ENCODE measurements at regions not wholly inside any gene's neighbourhood (a gene's known extent, or its start where the extent isn't known, plus 50 kb on each side); places are given as distances from the start of the nearest gene placed in this dataset.

DNA sequence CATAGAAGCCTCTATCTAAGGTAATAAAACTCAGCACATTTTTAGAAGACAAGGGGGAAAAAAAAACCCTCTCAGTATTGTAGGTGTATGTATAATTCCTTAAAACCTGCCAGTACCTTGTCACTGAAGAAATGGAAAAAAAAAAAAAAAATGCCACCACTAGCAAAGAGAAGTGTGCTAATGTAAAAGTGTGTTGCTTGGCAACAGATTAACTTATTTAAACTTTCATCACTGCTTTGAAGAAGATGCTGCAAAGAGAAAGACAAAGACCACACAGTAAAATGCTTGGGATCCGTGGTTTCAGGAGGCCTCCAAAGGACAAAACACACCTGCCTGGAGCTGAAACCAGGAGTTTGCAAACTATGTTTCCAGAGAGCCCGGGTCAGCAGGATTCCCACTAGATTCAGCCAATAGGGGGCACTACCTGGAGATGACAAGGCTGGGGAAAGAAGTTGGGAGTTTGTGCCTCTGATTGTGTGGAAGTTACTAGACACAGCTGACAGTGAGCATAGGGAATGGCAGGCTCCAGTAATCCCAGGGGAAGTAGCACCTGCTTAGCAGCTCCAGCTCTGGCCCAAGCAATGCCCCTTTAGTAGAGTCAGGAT lies 169.1 kb upstream of the TRIB2 start:
- no peak overlapping the region for H3K4me3 ChIP-seq (ENCODE audit: low read length)
- TF ChIP-seq, protein P1, sequence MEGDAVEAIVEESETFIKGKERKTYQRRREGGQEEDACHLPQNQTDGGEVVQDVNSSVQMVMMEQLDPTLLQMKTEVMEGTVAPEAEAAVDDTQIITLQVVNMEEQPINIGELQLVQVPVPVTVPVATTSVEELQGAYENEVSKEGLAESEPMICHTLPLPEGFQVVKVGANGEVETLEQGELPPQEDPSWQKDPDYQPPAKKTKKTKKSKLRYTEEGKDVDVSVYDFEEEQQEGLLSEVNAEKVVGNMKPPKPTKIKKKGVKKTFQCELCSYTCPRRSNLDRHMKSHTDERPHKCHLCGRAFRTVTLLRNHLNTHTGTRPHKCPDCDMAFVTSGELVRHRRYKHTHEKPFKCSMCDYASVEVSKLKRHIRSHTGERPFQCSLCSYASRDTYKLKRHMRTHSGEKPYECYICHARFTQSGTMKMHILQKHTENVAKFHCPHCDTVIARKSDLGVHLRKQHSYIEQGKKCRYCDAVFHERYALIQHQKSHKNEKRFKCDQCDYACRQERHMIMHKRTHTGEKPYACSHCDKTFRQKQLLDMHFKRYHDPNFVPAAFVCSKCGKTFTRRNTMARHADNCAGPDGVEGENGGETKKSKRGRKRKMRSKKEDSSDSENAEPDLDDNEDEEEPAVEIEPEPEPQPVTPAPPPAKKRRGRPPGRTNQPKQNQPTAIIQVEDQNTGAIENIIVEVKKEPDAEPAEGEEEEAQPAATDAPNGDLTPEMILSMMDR (IDR thresholded peaks at IDR 0.05; ENCODE audit: insufficient read depth, low read depth, low read length, missing control alignments), result no peak
- DNase-seq (ENCODE audit: low read depth), result no peak

DNA sequence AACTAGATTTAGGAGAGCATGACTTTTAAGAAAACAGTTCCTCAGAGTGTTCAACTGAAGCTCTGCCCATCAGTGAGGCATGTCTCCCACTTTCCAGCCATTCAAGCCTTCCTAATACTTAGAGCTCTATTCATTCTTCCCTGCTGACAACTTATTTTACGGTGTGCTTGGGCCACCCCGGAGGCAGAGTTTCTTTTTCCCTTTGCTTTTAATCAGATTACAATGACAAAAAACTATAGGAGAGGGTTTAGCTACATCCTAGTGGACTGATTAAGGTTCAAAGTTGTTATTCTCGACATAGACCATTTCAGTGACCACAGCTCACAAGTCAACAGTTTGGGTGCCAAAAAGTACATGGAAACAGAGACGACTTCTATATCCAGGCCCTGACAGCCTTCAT lies 167.8 kb upstream of the TRIB2 start:
- TF ChIP-seq, protein P1 (IDR thresholded peaks at IDR 0.05; ENCODE audit: insufficient read depth, low read depth, low read length, missing control alignments), result no peak
- no peak overlapping the region for H3K4me3 ChIP-seq (ENCODE audit: low read length)
- DNase-seq (ENCODE audit: low read depth), result no peak

DNA sequence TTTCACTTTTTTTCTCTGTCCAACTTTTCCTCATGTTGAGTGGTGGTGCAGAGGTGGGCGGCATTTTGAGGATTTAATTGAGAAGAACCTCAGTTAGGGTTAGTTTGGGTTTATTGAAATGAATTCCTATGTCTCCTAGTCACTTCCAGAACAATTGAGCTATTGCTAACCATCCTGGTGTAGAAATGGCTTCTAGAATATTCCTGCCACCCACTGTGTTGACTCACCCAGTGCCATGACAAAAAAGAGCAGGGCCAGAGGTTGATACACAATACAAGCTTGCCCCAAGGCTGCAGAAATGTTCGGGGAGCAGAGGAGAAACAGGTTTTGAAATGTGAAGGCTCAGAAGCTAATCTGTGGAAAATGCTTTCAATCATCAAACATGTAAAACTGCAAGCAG lies 167.1 kb upstream of the TRIB2 start:
- H3K4me3 ChIP-seq (ENCODE audit: low read length), result no peak overlapping the region
- TF ChIP-seq, protein P1 (IDR thresholded peaks at IDR 0.05; ENCODE audit: insufficient read depth, low read depth, low read length, missing control alignments), result no peak
- peak; percentile 82 for DNase-seq (ENCODE audit: low read depth)

DNA sequence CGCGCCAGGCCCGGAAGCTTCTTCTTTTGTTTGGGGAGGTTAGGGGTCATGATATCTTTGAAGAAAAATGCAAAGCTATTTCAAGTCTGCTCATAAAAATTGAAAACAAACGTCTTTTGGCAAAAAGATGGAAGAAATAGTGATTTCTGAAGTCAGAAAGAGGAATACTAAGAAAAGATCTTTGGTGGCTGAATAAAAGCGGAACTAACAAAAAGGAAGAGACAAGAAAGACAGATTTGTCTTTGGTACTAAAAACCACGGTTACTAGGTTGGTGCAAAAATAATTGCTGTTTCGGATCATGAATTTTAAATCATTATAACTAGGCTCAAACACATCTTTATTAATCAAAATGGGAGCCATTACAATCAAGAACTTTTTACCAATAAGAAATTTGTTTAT lies 164.6 kb upstream of the TRIB2 start:
- TF ChIP-seq, protein P1 (IDR thresholded peaks at IDR 0.05; ENCODE audit: insufficient read depth, low read depth, low read length, missing control alignments), result no peak
- H3K4me3 ChIP-seq (ENCODE audit: low read length), result no peak overlapping the region
- DNase-seq (ENCODE audit: low read depth), result no peak

DNA sequence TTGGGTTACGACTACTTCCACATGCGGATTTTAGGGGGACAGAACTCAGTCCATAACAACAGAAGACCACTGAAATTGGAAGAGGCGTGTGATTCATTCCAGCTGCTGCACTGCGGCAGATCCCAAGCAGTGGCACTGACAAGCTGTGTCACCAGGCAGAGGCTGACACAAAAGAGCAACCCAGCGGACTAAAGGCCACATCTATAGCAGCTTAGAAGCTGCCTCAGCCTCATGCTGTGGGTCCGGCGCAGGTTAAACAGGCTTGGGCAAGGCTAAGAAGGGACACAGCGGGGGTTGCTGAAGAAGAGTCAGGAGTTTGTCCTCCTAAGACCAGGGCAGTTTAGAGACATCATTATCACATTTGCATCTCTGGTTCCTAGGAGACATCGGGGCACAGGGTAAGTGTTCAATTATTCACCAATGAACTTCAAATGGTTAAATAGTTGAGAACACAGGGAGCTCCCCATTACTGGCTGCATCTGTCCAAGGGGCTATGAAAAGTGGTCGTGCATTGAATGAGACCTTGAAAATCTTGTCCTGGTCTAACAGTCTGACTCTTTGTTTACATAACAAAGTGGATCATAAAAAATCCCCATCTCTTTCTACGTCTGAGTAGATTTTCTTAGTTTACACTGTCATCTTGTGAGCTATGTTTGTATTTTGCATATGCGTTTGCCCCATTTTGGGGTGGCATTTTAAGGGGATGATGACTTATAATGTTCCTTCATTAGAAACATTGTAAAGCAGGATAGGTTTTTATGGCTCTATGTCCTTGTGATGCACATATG lies 162.3 kb upstream of the TRIB2 start:
- no peak overlapping the region for H3K4me3 ChIP-seq (ENCODE audit: low read length)
- DNase-seq (ENCODE audit: low read depth), result no peak
- TF ChIP-seq, protein P1 (IDR thresholded peaks at IDR 0.05; ENCODE audit: insufficient read depth, low read depth, low read length, missing control alignments), result no peak

DNA sequence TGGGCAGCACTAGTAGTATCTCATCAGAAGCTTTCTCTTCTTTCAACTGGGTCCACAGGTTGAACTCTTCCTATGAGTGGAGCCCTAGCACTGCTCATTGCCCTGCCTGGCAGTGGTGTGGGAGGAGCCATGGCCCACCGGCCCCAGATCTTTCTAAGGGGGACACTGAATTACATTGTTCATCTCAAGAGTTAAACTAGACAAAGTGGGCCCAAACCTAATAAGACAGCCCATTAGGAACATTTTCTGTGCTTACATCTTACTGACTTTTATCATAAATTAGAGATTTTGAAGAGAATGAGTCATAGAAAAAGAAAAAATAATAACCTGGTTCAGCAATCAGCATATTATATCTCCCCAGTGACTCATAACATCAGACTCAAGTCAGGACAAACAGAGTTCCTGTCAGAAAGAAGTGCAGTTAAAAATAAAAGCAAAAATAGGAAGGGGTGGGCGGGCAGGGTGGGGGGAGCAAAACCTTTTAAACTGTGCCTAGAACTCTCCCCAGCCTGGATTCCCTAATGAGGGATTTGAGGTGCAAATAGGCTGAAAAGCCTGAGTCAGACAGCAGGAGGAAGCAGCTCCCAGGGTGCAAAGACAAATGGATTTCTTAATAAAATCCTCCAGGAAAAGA lies 161.6 kb upstream of the TRIB2 start:
- TF ChIP-seq, protein P1 (IDR thresholded peaks at IDR 0.05; ENCODE audit: insufficient read depth, low read depth, low read length, missing control alignments), result peak; percentile 21
- DNase-seq (ENCODE audit: low read depth), result peak; percentile 69
- no peak overlapping the region for H3K4me3 ChIP-seq (ENCODE audit: low read length)
